NOMO-1 (cell line): ENCODE measurements at regions not wholly inside any gene's neighbourhood (a gene's known extent, or its start where the extent isn't known, plus 50 kb on each side); places are given as distances from the start of the nearest gene placed in this dataset.
A peak's percentile ranks its signal among the peaks of the same experiment; 100 is the strongest.
"Not testable (repeated sequence)": the region's sequence is repeated elsewhere in the genome, so short reads cannot be mapped to it uniquely, and the experiment has no call there.

Experiments
- DNase-seq, 2 experiments: peaks; one replicate each; lab custom pipeline; 2025; ENCODE audit not compliant: unreplicated experiment in 2 of 2; lab: John Stamatoyannopoulos, UW

DNA sequence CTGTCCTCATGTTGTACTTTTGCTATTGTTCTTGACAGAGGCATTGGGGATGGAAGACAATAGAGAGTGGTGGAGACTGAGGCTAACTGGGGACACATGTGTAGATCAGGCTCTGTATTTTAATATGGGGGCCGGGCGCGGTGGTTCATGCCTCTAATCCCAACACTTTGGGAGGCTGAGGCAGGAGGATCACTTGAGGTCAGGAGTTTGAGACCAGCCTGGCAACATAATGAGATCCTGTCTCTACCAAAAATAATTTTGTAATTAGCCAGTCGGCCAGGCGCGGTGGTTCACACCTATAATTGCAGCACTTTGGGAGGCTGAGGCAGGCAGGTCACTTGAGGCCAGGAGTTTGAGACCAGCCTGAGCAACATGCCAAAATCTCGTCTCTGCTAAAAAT lies 72.5 kb upstream of the FOXK1 start:
- not testable (repeated sequence) for DNase-seq

DNA sequence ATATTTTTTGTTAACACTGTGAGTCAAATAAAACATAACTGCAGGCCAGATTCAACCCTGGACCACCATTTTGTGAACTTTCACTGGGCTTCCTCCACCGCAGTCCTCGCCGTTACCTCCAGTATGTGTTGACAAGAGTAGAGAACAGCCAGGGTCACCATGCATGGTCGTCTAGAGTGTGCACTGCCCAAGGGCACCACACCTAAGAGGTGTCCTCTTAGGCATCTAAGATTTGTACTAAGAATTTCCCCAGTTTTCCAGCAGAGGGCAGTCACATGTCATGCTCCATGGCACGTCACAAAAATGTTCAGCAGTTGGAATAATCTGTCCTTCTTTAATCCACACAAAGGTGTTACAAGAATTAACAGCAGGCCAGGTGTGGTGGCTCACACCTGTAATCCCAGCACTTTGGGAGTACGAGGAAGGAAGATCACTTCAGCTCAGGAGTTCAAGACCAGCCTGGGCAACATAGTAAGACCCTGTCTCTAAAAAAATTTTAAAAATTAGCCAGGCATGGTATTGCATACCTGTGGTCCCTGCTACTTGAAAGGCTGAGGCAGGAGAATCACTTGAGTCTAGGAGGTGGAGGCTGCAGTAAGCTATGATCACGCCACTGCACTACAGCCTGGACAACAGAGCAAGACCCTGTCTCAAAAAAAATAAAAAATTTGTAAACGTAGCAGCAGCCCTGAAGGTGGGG lies 71.2 kb upstream of the FOXK1 start:
- DNase-seq, result peak; percentile 46 to 66

DNA sequence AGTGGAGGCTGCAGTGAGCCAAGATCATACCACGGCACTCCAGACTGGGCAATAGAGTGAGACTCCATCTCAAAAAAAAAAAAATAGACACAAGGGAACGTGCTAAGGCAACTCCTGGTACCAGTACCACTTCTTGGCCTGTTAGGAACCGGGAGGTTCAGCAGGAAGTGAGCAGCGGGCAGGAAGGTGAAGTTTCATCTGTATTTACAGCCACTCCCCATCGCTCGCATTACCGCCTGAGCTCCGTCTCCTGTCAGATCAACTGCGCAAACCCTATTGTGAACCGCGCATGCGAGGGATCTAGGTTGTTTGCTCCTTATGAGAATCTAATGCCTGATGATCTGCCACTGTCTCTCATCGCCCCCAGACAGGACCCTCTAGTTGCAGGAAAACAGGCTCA lies 69.9 kb upstream of the FOXK1 start:
- no peak for DNase-seq

DNA sequence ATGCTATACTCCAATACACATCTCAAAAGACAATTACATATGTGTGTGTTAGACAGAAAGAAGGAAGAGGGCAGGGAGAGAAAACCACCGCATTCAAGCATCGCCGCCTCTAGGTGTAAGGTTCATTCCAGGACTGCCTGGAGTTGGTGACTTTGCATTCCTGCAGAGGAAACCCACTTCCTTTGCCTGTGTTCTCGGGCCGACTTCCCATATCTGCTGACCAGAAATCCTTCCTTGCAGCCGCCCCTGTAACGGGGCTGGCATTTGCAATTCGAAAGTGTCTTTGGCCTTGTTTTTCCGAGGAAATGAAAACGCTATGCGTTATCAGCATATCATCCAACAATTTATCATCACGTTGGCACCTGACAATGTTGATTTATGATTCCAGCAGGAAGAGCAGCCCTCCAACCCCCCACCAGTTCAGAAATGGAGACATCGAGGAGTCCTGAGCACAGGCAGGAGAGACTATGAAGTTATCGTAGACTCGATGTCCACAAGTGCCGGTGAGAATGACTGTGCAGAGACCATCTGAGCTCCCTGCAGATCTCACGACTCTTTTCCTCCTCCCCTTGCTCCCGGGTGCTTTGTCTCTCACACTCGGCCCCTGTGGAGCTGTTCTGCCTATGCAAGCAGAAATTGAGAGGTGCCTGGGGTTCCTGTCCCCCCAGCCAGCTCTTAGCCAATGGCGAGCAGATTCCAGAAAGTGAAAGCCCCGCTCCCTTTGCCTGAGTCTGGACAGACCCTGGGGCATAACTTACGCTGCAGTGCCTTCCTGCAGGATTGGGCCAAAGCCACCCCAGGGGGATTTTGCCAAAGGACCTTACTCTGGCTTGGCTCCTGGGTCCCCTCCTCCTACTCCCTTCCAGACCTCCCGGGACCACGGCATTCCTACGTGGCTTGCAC lies 68.9 kb upstream of the FOXK1 start:
- DNase-seq, result peak in 1 of 2 experiments; percentile 15

DNA sequence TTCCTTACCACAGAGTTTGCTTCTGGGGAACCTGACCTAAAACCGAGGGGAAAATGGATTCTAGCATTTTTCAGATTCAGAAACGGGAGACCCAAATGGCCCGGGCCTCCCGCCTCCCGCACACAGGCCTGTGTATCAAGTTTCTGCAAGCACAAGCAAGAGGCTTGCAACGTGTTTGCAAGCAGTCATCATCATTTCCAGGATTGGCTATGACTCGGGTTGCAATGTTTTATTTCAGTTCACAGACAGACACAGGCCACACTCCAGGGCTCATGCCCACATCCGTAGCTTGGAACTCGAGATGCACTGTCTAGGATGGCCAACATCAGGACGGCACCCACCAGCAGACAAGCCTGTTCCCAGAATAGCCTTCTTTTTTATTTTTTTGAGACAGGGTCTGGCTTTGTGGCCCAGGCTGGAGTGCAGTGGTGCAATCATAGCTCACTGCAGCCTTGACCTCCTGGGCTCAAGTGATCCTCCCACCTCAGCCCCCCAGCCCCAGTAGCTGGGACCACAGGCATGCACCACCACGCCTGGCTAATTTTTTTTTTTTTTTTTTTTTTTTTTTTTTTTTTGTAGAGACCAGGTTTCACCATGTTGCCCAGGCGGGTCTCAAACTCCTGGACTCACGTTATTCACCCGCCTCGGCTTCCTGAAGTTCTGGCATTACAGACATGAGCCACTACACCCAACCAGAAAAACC lies 68.1 kb upstream of the FOXK1 start:
- DNase-seq, result no peak

DNA sequence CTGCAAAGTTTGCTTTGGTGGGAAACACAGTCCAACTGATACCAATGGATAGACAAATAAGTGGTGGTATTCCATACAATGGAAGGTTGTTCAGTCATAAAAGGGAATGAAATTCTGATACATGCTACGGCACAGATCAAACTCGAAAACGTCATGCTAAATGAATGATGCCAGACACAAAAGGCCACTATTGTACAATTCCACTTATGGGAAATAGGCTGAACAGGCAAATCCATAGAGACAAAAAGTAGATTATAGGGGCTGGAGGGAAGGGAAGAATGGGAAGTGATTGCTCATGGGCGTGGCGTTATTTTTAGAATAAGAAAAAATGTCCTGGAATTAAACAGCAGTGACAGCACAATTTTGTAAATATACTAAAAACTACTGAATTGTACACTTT lies 66.0 kb upstream of the FOXK1 start:
- no peak for DNase-seq

DNA sequence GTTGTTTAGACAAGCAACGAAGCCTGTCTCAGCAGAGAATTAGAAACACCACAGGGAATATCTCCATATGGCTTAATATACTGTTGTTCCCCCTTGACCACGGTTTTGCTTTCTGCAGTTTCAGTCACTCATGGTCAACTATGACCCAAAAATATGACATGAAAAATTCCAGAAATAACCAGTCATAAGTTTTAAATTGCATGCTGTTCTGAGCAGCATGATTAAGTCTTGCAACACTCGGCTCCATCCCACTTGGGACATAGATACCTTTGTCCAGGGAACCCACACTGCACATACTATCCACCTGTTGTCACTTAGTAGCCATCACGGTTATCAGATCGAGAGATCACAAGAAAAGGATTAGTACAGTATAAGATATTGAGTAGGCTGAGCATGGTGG lies 60.7 kb upstream of the FOXK1 start:
- no peak for DNase-seq

DNA sequence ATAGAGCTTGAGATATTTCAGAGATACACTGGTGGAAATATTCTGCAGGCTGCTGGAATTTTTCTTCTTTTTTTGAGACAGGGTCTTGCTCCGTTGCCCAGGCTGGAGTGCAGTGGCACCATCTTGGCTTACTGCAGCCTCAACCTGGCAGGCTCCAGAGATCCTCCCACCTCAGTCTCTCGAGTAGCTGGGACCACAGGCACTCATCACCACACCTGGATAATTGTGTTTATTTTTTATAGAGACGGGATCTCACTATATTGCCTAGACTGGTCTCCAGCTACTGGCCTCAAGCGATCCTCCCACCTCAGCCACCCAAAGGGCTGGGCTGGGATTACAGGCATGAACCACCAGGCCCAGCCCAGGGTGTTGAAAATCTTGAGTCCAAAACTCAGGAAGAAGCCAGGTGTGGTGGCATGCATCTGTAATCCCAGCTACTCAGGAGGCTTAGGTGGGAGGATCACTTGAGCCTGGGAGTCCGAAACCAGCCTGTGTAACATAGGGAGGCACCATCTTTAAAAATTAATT lies 55.7 kb upstream of the FOXK1 start:
- no peak for DNase-seq

DNA sequence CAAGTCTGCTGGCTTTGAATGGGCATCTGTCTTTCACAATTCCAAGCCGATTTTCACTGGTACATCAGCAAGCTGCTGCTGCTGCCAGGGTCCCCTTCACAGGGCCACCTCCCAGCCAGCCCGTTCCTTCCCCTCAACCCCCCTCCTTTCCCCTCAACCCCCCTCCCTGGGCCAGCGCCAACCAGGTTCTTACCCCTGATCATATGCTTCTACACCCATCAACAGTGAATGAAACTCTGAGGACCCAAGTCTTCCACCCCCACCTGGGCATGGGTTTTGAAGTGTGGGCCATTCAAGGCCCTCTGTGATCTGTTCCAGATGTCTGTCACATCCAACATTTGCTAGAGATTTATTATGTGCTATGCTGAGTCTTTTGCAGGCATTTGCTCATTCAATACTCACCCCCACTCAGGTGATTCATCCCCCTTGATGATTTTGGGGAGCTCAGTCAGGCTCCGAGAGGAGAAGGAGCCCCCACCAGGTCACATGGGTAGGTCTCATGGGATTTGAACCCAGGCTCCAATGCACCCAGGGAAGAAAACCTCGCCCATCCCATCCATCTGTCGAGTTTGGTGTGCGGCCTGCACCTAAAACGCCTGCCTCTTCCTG lies 52.7 kb upstream of the FOXK1 start:
- DNase-seq, result no peak

DNA sequence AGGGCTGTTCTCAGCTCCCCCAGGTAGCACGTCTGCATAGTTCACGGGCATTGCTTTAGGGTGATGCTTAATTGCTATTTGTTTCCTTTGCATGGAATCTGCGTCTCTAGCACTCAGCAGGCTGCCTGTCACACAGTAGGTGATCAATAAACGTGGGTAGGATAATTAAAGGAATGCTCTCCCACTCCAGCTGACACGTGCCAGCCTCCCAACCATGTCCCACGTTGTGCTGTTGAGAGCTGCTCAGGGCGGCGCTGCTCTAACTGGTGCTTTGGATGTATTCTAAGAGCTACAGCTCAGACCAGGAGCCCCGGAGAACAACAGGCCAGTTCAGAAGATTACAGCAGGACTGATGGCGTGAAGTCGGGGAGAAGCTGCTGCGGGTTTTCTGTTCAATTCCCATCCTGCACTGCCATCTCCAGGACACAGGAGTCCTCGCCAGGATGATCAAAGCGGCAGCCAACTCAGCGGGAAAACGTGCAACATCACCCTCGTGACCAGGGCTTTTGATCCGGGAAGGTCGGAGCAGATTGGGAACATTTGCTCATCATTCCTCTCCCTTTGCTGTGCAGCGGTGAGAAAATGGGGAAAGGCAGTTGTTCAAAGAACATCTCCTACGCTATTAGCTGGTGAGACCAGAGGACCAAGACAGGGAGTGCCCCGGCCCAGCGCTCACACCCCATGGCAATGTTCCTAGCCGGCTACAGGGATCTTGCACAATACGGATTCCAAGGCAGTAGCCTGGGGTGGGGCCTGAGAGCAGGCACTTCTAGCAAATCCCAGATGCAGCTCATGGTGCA lies 50.5 kb upstream of the FOXK1 start:
- peak in 1 of 2 experiments; percentile 7 for DNase-seq
